DMS 273 (cell line): ENCODE measurements at regions not wholly inside any gene's neighbourhood (a gene's known extent, or its start where the extent isn't known, plus 50 kb on each side); places are given as distances from the start of the nearest gene placed in this dataset.

ENCODE experiments used
- DNase-seq: peaks from one replicate; lab custom pipeline; 2025; ENCODE audit not compliant: unreplicated experiment; lab: John Stamatoyannopoulos, UW

GRCh38 chr5:173826086-173826427 lies 62.1 kb upstream of the CPEB4 start:
- DNase-seq, result no peak

GRCh38 chr5:173826428-173827350 lies 61.5 kb upstream of the CPEB4 start:
- DNase-seq, result no peak

GRCh38 chr5:173828952-173829351 lies 59.2 kb upstream of the CPEB4 start:
- DNase-seq, result no peak

- peak; percentile 9 for DNase-seq
These were observed 58.3 kb upstream of the CPEB4 start for GRCh38 chr5:173829826-173830225.

DNA sequence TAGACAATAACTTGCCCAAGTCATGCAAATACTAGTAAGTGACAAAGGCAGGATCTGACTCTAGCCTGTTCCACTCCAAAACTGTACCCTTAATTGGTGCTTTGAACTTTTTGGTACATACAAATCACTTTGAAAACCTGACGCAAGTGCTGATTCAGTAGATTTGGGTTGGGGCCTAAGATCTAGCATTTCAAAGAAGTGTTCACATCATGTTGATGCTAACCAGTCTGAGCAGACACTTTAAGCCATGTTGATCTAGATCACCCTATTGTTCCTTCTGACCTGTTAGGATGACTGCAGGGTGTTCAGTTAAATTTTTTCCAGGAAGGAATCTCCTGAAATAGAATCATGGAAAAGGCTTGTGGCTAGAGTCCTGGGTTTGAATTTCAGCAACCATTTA lies 57.7 kb upstream of the CPEB4 start:
- DNase-seq, result no peak

- no peak for DNase-seq
These were observed 56.8 kb upstream of the CPEB4 start for GRCh38 chr5:173831196-173831914.

- no peak for DNase-seq
These were observed 55.8 kb upstream of the CPEB4 start for GRCh38 chr5:173832386-173832785.

DNA sequence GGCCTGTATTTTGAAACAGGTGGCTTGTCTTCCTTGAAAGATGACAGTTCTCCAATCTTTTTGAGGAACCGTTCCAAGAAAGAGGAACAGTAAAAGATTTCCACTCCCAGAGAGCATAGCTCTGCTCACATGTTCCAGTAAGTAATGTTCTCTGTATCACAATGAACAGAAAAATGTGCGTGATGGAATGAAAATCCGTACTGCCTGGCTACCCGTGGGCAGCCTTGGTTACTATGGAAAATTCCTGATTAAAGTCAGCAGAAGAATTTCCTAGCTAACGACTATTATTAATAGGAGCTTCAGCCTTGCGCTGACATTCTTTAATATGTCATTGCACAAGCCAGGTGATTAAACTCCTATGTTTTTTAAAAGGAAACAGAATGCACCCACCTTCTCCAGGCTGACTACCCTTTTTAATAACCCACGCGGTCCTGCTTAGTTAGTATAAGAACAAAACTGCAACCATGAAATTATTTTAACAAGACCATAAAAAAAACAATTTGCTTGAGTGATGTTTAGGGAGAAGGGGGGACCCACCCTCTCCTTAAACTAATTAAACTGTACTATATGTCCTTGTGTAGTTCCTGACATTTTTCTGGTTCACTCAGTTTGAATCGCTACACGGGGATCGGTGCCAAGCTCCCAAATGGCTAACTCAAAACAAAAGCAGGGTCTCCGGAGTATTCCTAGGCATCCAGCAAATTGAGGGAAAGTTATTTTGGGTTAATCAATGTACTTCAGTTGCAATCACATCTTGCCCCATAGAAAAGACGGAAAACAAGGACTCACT lies 54.8 kb upstream of the CPEB4 start:
- no peak for DNase-seq

- DNase-seq, result no peak
These were observed 53.9 kb upstream of the CPEB4 start for GRCh38 chr5:173834071-173834771.

DNA sequence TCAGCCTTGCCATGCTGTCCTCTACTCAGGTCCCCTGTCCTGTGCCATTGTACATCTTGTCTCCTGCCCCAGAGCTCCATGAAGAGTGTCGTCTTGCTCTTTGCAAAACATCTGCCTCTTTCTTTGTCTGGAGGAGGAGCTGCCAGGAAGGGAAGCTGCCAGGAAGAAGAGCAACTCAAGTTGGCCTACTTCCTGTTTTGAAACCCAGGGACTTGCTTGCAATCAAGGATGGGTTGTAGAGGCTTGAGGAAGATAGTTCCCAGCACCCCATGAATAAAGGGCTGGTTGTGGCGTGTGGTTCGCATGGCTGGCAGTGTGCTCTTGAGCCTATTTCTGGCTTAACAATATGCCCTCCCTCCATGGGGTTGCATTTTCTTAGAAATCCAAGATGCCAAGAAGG lies 53.0 kb upstream of the CPEB4 start:
- DNase-seq, result no peak

GRCh38 chr5:173835661-173836060 lies 52.5 kb upstream of the CPEB4 start:
- no peak for DNase-seq

DNA sequence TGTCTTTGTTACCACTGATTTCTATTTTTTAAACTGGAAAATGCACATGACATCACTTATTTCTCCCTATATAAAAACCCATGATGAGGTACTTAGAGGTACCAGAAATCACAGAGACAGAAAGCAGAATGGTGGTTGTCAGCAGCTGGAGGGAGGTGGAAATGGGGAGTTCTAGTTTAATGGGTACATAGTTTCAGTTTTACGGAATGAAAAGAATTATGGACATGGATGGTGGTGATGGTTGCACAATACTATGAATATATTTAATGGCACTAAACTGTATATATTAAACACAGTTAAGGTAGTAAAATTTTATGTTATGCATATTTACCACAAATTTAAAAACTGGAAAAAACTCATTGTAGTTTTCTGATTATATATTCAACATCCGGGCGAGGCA lies 50.5 kb upstream of the CPEB4 start:
- no peak for DNase-seq
